ENCODE measurements at regions not wholly inside any gene's neighbourhood (a gene's known extent, or its start where the extent isn't known, plus 50 kb on each side); places are given as distances from the start of the nearest gene placed in this dataset.

- TF ChIP-seq CTCF (IDR thresholded peaks at IDR 0.05; ENCODE audit: poor library complexity) = no peak
- no peak for TF ChIP-seq EZH2 (IDR thresholded peaks at IDR 0.05; ENCODE audit: borderline replicate concordance)
Observed at GRCh38 chr6:40011844-40012243, 77.6 kb upstream of the MOCS1 start.
